Upper lobe of right lung (tissue), 1 donor: ENCODE measurements at regions not wholly inside any gene's neighbourhood (a gene's known extent, or its start where the extent isn't known, plus 50 kb on each side); places are given as distances from the start of the nearest gene placed in this dataset.

Experiments
- ATAC-seq: fragments of 200-7000 bp; cut with Tn5 transposase; one replicate; pipeline ENCODE4 v1.9.1; 2020; ENCODE audit warnings: mild to moderate bottlenecking, moderate library complexity
- DNase-seq: peaks from one replicate; pipeline ENCODE4 v3.0.0-alpha.2; 2020
- H3K27ac ChIP-seq: fragments of 200-600 bp; one replicate; pipeline ENCODE4 v1.8.0; 2022
- H3K27me3 ChIP-seq: fragments of 200-600 bp; one replicate; pipeline ENCODE4 v1.8.0; 2022; ENCODE audit warnings: mild to moderate bottlenecking
- H3K36me3 ChIP-seq: fragments of 200-600 bp; one replicate; pipeline ENCODE4 v1.8.0; 2022
- H3K4me1 ChIP-seq: fragments of 200-600 bp; one replicate; pipeline ENCODE4 v1.8.0; 2022
- H3K4me3 ChIP-seq: fragments of 200-600 bp; one replicate; pipeline ENCODE4 v1.8.0; 2022; ENCODE audit warnings: mild to moderate bottlenecking
- H3K9me3 ChIP-seq: fragments of 200-600 bp; one replicate; pipeline ENCODE4 v1.8.0; 2022
- CTCF ChIP-seq: fragments of 200-600 bp; IDR thresholded peaks from one replicate; pipeline ENCODE4 v1.8.0; 2022; ENCODE audit warnings: antibody characterized with exemption
- intact Hi-C: fragments of 100-400 bp; cut with DNase I; formaldehyde crosslinking; loops from one replicate; pipeline ENCODE4 v1.11.0; 2022
- donor health status: DM: no; HTN: yes; CAD: no; lungs with severe emphysema.

- no peaks in the 10 kb centered on the region for H3K27me3 ChIP-seq
- H3K27ac ChIP-seq, result no peak overlapping the region
- no peak for TF ChIP-seq CTCF
- H3K4me3 ChIP-seq, result no peak overlapping the region
- DNase-seq (no peak), ATAC-seq (no peak)
- intact Hi-C loops, result no loop called here
- H3K9me3 ChIP-seq, result no peaks in the 10 kb centered on the region
- no peaks in the 10 kb centered on the region for H3K36me3 ChIP-seq
- H3K4me1 ChIP-seq, result no peaks in the 10 kb centered on the region
These were observed 558.7 kb upstream of the SEMA6D start for GRCh38 chr15:47158573-47158972.

GRCh38 chr15:47177177-47177576 is 540.1 kb upstream of the SEMA6D start:
- Histone ChIP-seq H3K36me3 (no peaks in the 10 kb centered on the region), H3K9me3 (no peaks in the 10 kb centered on the region), H3K27ac (no peak overlapping the region), H3K27me3 (peaks cover 13% of the 10 kb centered on the region), H3K4me3 (no peak overlapping the region), H3K4me1 (no peaks in the 10 kb centered on the region)
- intact Hi-C loops, result no loop called here
- ATAC-seq (no peak), DNase-seq (no peak)
- no peak for TF ChIP-seq CTCF

- Histone ChIP-seq H3K4me1 (peaks cover 5% of the 10 kb centered on the region), H3K27me3 (peaks cover 40% of the 10 kb centered on the region), H3K27ac (no peak overlapping the region), H3K9me3 (no peaks in the 10 kb centered on the region), H3K4me3 (no peak overlapping the region), H3K36me3 (no peaks in the 10 kb centered on the region)
- DNase-seq (no peak), ATAC-seq (no peak)
- no peak for TF ChIP-seq CTCF
- intact Hi-C loops, result no loop called here
These were observed 537.3 kb upstream of the SEMA6D start for GRCh38 chr15:47179988-47180387.

DNA sequence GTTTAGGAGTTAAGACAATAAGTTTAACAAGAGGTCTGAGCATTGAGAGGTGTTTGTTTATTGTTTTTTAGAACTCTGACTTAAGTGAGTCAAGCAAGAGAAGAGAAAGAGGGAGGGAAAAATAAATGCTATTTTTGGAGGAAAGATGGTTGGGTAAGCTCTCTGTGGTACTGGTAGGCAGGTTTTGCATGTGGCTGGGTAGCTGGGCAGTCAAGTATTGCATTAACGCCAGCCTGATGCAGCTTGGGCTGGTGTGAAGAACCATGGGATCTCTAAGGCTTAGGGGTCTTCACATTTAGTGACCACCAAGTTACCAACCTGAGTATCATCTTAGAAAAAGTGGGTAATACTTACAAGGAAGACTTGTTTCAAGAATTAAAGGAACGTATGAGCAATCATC is 534.5 kb upstream of the SEMA6D start:
- DNase-seq, result no peak
- no peak for ATAC-seq
- intact Hi-C loops, result no loop called here
- no peak for TF ChIP-seq CTCF
- Histone ChIP-seq H3K4me1 (peaks cover 6% of the 10 kb centered on the region), H3K36me3 (no peaks in the 10 kb centered on the region), H3K9me3 (no peaks in the 10 kb centered on the region), H3K27me3 (peaks cover 55% of the 10 kb centered on the region), H3K27ac (no peak overlapping the region), H3K4me3 (no peak overlapping the region)

GRCh38 chr15:47184003-47184907 is 533.0 kb upstream of the SEMA6D start:
- TF ChIP-seq CTCF, result no peak
- Histone ChIP-seq H3K9me3 (no peaks in the 10 kb centered on the region), H3K4me1 (peaks cover 6% of the 10 kb centered on the region), H3K4me3 (peak overlapping the region; percentile 39), H3K27ac (no peak overlapping the region), H3K27me3 (peaks cover 55% of the 10 kb centered on the region), H3K36me3 (no peaks in the 10 kb centered on the region)
- DNase-seq, result peak; percentile 64
- intact Hi-C loops, result no loop called here
- peak; percentile 67 for ATAC-seq
